Cardiac septum (tissue), 1 donor: ENCODE measurements at regions not wholly inside any gene's neighbourhood (a gene's known extent, or its start where the extent isn't known, plus 50 kb on each side); places are given as distances from the start of the nearest gene placed in this dataset.
"Not testable (repeated sequence)": the region's sequence is repeated elsewhere in the genome, so short reads cannot be mapped to it uniquely, and the experiment has no call there.

Source experiments
- DNase-seq: peaks from one replicate; pipeline ENCODE4 v3.0.0-alpha.2; 2020; ENCODE audit warnings: low spot score
- intact Hi-C: fragments of 100-400 bp; cut with DNase I; formaldehyde crosslinking; loops from one replicate; pipeline ENCODE4 v1.14.0; 2022
- donor health status: DM: no; HTN: no; CAD: no.

- DNase-seq, result no peak
- intact Hi-C loops, result no loop called here
Observed at GRCh38 chr10:22831586-22831985, 96.3 kb upstream of the ARMC3 start.

- intact Hi-C loops, DNase-seq: not testable (repeated sequence)
Observed at GRCh38 chr10:22828712-22829111, 99.1 kb upstream of the ARMC3 start.

GRCh38 chr10:22825841-22826240 lies 102.0 kb upstream of the ARMC3 start:
- DNase-seq, result no peak
- intact Hi-C loops, result no loop called here

GRCh38 chr10:22824984-22825383 lies 102.9 kb upstream of the ARMC3 start:
- intact Hi-C loops, result no loop called here
- DNase-seq, result no peak

- intact Hi-C loops, result no loop called here
- no peak for DNase-seq
Observed at GRCh38 chr10:22824520-22824919, 103.3 kb upstream of the ARMC3 start.

- intact Hi-C loops, result no loop called here
Observed at GRCh38 chr10:22823109-22823508, 104.7 kb upstream of the ARMC3 start.

GRCh38 chr10:22821921-22822320 lies 105.9 kb upstream of the ARMC3 start:
- DNase-seq, intact Hi-C loops: not testable (repeated sequence)

More at GRCh38 chr10:22823109-22823508, 104.7 kb upstream of the ARMC3 start:
- no peak for DNase-seq

GRCh38 chr10:22821501-22821900 lies 106.4 kb upstream of the ARMC3 start:
- no peak for DNase-seq
- intact Hi-C loops, result no loop called here

GRCh38 chr10:22816298-22816653 lies 101.9 kb upstream of the PIP4K2A start:
- intact Hi-C loops, result no loop called here
- no peak for DNase-seq

GRCh38 chr10:22810643-22811465 lies 96.5 kb upstream of the PIP4K2A start:
- no peak for DNase-seq
- intact Hi-C loops, result no loop called here

- DNase-seq, result no peak
- intact Hi-C loops, result no loop called here
Observed at GRCh38 chr10:22807238-22807637, 92.9 kb upstream of the PIP4K2A start.

- no peak for DNase-seq
- intact Hi-C loops, result no loop called here
Observed at GRCh38 chr10:22805304-22805703, 90.9 kb upstream of the PIP4K2A start.

GRCh38 chr10:22803261-22803885 lies 89.0 kb upstream of the PIP4K2A start:
- DNase-seq, result no peak

GRCh38 chr10:22801785-22802184 lies 87.4 kb upstream of the PIP4K2A start:
- no peak for DNase-seq
- intact Hi-C loops, result no loop called here

More at GRCh38 chr10:22803261-22803885, 89.0 kb upstream of the PIP4K2A start:
- intact Hi-C loops, result no loop called here

- intact Hi-C loops, DNase-seq: not testable (repeated sequence)
Observed at GRCh38 chr10:22797796-22798195, 83.4 kb upstream of the PIP4K2A start.

GRCh38 chr10:22795546-22795945 lies 81.2 kb upstream of the PIP4K2A start:
- intact Hi-C loops, result no loop called here
- no peak for DNase-seq

GRCh38 chr10:22792161-22792560 lies 77.8 kb upstream of the PIP4K2A start:
- intact Hi-C loops, result no loop called here
- no peak for DNase-seq

GRCh38 chr10:22791665-22792064 lies 77.3 kb upstream of the PIP4K2A start:
- intact Hi-C loops, result no loop called here

GRCh38 chr10:22784668-22785067 lies 70.3 kb upstream of the PIP4K2A start:
- intact Hi-C loops, result no loop called here
- DNase-seq, result no peak

More at GRCh38 chr10:22791665-22792064, 77.3 kb upstream of the PIP4K2A start:
- no peak for DNase-seq

- intact Hi-C loops, result no loop called here
- no peak for DNase-seq
Observed at GRCh38 chr10:22783807-22784206, 69.4 kb upstream of the PIP4K2A start.

GRCh38 chr10:22780474-22780885 lies 66.1 kb upstream of the PIP4K2A start:
- DNase-seq, result no peak
- intact Hi-C loops, result no loop called here
